Vagina (tissue), 2 donors: ENCODE measurements at regions not wholly inside any gene's neighbourhood (a gene's known extent, or its start where the extent isn't known, plus 50 kb on each side); places are given as distances from the start of the nearest gene placed in this dataset.

Source experiments
- CTCF ChIP-seq, 3 experiments: fragments of 450-650 bp in 2 of 3; fragments of 200-600 bp in 1 of 3; sonication (generic) in 1 of 3; IDR thresholded peaks; one replicate each; pipeline ENCODE4 v1.5.1; 2017 to 2019; ENCODE audit warnings: antibody characterized with exemption in 3 of 3, mild to moderate bottlenecking in 2 of 3, moderate library complexity in 2 of 3
- POLR2AphosphoS5 ChIP-seq, 2 donors: sonication (generic); formaldehyde crosslinking; IDR thresholded peaks; one replicate each; pipeline ENCODE4 v1.9.0; 2017; ENCODE audit warnings: antibody characterized with exemption in 2 of 2, mild to moderate bottlenecking in 2 of 2, low read depth in 1 of 2; ENCODE audit not compliant: insufficient read depth in 1 of 2

- TF ChIP-seq POLR2AphosphoS5 (IDR thresholded peaks at IDR 0.05; ENCODE audit: insufficient read depth in 1 of 2, low read depth in 1 of 2) (no peak), CTCF (IDR thresholded peaks at IDR 0.05) (no peak)
Observed at GRCh38 chr5:52605317-52606313, 182.1 kb upstream of the ITGA1 start.
